ENCODE measurements at regions not wholly inside any gene's neighbourhood (a gene's known extent, or its start where the extent isn't known, plus 50 kb on each side); places are given as distances from the start of the nearest gene placed in this dataset.
"Not testable (repeated sequence)": the region's sequence is repeated elsewhere in the genome, so short reads cannot be mapped to it uniquely, and the experiment has no call there.

- DNase-seq = not testable (repeated sequence)
These were observed 117.3 kb downstream of the PPIAL4A start for GRCh38 chr1:121006826-121007225.

GRCh38 chr1:121007755-121008154 lies 118.2 kb downstream of the PPIAL4A start:
- not testable (repeated sequence) for DNase-seq

- not testable (repeated sequence) for DNase-seq
These were observed 119.1 kb downstream of the PPIAL4A start for GRCh38 chr1:121008512-121009215.

GRCh38 chr1:121009216-121010057 lies 119.9 kb downstream of the PPIAL4A start:
- DNase-seq = not testable (repeated sequence)

- not testable (repeated sequence) for DNase-seq
These were observed 120.6 kb downstream of the PPIAL4A start for GRCh38 chr1:121010141-121010540.

- DNase-seq = not testable (repeated sequence)
These were observed 123.6 kb downstream of the PPIAL4A start for GRCh38 chr1:121013181-121013580.

GRCh38 chr1:121016182-121017028 lies 126.8 kb downstream of the PPIAL4A start:
- not testable (repeated sequence) for DNase-seq

GRCh38 chr1:121019715-121020349 lies 130.3 kb downstream of the PPIAL4A start:
- not testable (repeated sequence) for DNase-seq

GRCh38 chr1:121020350-121021236 lies 131.0 kb downstream of the PPIAL4A start:
- not testable (repeated sequence) for DNase-seq

- DNase-seq = not testable (repeated sequence)
These were observed 132.1 kb downstream of the PPIAL4A start for GRCh38 chr1:121021716-121022115.

- DNase-seq = not testable (repeated sequence)
These were observed 143.4 kb downstream of the PPIAL4A start for GRCh38 chr1:121032878-121033494.

GRCh38 chr1:121036792-121037191 lies 147.2 kb downstream of the PPIAL4A start:
- DNase-seq = not testable (repeated sequence)

- DNase-seq = not testable (repeated sequence)
These were observed 143.2 kb downstream of the FAM72B start for GRCh38 chr1:121040974-121041373.

GRCh38 chr1:121041497-121041896 lies 142.6 kb downstream of the FAM72B start:
- DNase-seq = not testable (repeated sequence)

GRCh38 chr1:121042882-121043281 lies 141.3 kb downstream of the FAM72B start:
- not testable (repeated sequence) for DNase-seq

- not testable (repeated sequence) for DNase-seq
These were observed 135.8 kb downstream of the FAM72B start for GRCh38 chr1:121048293-121048752.

GRCh38 chr1:121048769-121049443 lies 135.2 kb downstream of the FAM72B start:
- DNase-seq = not testable (repeated sequence)

GRCh38 chr1:121050097-121050496 lies 134.0 kb downstream of the FAM72B start:
- not testable (repeated sequence) for DNase-seq

- DNase-seq = not testable (repeated sequence)
These were observed 132.9 kb downstream of the FAM72B start for GRCh38 chr1:121051161-121051790.
